CD14-positive monocyte (primary cell): ENCODE measurements at regions not wholly inside any gene's neighbourhood (a gene's known extent, or its start where the extent isn't known, plus 50 kb on each side); places are given as distances from the start of the nearest gene placed in this dataset.

ENCODE experiments used
- DNase-seq, 3 donors: peaks; one replicate each; pipeline ENCODE4 v3.0.0-alpha.2; 2011 to 2022
- H2AFZ ChIP-seq: 2 replicates; pipeline ENCODE4 v1.6.0; 2012; ENCODE audit warnings: mild to moderate bottlenecking, low read depth, low read length, inconsistent platforms; ENCODE audit not compliant: insufficient read depth, poor library complexity, severe bottlenecking
- H3K27ac ChIP-seq, 2 donors: 1 replicate in 1 of 2; 2 replicates in 1 of 2; pipeline ENCODE4 v1.5.1; 2012 to 2013; ENCODE audit warnings: low read length in 2 of 2, control low read depth in 1 of 2, inconsistent platforms in 1 of 2, low read depth in 1 of 2, mild to moderate bottlenecking in 1 of 2
- H3K27me3 ChIP-seq, 2 donors: one replicate each; pipeline versions ENCODE4 v1.6.0 to v1.6.1; 2011 to 2013; ENCODE audit warnings: low read length in 2 of 2; ENCODE audit not compliant: control insufficient read depth in 2 of 2, insufficient read depth in 2 of 2
- H3K36me3 ChIP-seq, 2 donors: replicated peaks in 1 of 2; 1 replicate in 1 of 2; 2 replicates in 1 of 2; pipeline versions ENCODE4 v1.5.1 to v1.6.1; 2012 to 2013; ENCODE audit warnings: low read length in 2 of 2, control low read depth in 1 of 2, inconsistent platforms in 1 of 2, mild to moderate bottlenecking in 1 of 2; ENCODE audit not compliant: insufficient read depth in 2 of 2, control insufficient read depth in 1 of 2
- H3K4me1 ChIP-seq, 2 donors: 1 replicate in 1 of 2; 2 replicates in 1 of 2; pipeline versions ENCODE4 v1.5.1 to v1.6.1; 2012 to 2013; ENCODE audit warnings: low read length in 2 of 2, control low read depth in 1 of 2, inconsistent platforms in 1 of 2, mild to moderate bottlenecking in 1 of 2, moderate library complexity in 1 of 2; ENCODE audit not compliant: insufficient read depth in 2 of 2, control insufficient read depth in 1 of 2
- H3K4me2 ChIP-seq: replicated peaks from 2 replicates; pipeline ENCODE3; 2012; ENCODE audit warnings: low read length, moderate library complexity, mild to moderate bottlenecking; ENCODE audit not compliant: poor library complexity, severe bottlenecking; ENCODE audit errors: extremely low read depth
- H3K4me3 ChIP-seq, 3 experiments: fragments of 200-600 bp in 1 of 3; sonication (generic) in 1 of 3; replicated peaks in 1 of 3; 1 replicate in 2 of 3; 2 replicates in 1 of 3; pipeline ENCODE4 v1.5.1; 2011 to 2013; ENCODE audit warnings: low read length in 3 of 3, mild to moderate bottlenecking in 3 of 3, control low read depth in 2 of 3, low read depth in 2 of 3, inconsistent platforms in 1 of 3, moderate library complexity in 1 of 3
- H3K79me2 ChIP-seq: 2 replicates; pipeline ENCODE4 v1.6.0; 2012; ENCODE audit warnings: mild to moderate bottlenecking, control low read depth, inconsistent platforms, low read length, moderate library complexity; ENCODE audit not compliant: insufficient read depth
- H3K9ac ChIP-seq: 2 replicates; pipeline ENCODE4 v1.6.0; 2017; ENCODE audit warnings: low read length, mild to moderate bottlenecking; ENCODE audit not compliant: insufficient read depth, poor library complexity, severe bottlenecking
- H3K9me3 ChIP-seq, 2 donors: replicated peaks in 1 of 2; 1 replicate in 1 of 2; 2 replicates in 1 of 2; pipeline versions ENCODE4 v1.5.1 to v1.6.1; 2012 to 2013; ENCODE audit warnings: low read length in 2 of 2, control low read depth in 1 of 2; ENCODE audit not compliant: control insufficient read depth in 1 of 2, insufficient read depth in 1 of 2
- H4K20me1 ChIP-seq: 2 replicates; pipeline ENCODE4 v1.6.0; 2012; ENCODE audit warnings: mild to moderate bottlenecking, low read length, control low read depth, moderate library complexity; ENCODE audit not compliant: insufficient read depth
- H3K27ac Mint-ChIP-seq, 7 donors: one replicate each; pipeline ENCODE4 v1.8.0; 2020; ENCODE audit warnings: mild to moderate bottlenecking in 7 of 7, mixed read lengths in 7 of 7, moderate library complexity in 6 of 7, inconsistent platforms in 2 of 7
- H3K27me3 Mint-ChIP-seq, 3 donors: one replicate each; pipeline ENCODE4 v1.8.0; 2021 to 2022; ENCODE audit warnings: low read depth in 3 of 3, mild to moderate bottlenecking in 3 of 3, mixed read lengths in 3 of 3, moderate library complexity in 3 of 3, inconsistent platforms in 1 of 3
- H3K36me3 Mint-ChIP-seq, 2 donors: one replicate each; pipeline ENCODE4 v1.8.0; 2020; ENCODE audit warnings: mixed read lengths in 2 of 2, inconsistent platforms in 1 of 2, mild to moderate bottlenecking in 1 of 2
- H3K4me1 Mint-ChIP-seq: one replicate; pipeline ENCODE4 v1.8.0; 2020; ENCODE audit warnings: mild to moderate bottlenecking, mixed read lengths
- H3K4me3 Mint-ChIP-seq, 2 donors: one replicate each; pipeline ENCODE4 v1.8.0; 2020; ENCODE audit warnings: mild to moderate bottlenecking in 2 of 2, mixed read lengths in 2 of 2, moderate library complexity in 1 of 2
- H3K9me3 Mint-ChIP-seq, 7 donors: one replicate each; pipeline ENCODE4 v1.8.0; 2020 to 2022; ENCODE audit warnings: mixed read lengths in 7 of 7, mild to moderate bottlenecking in 6 of 7, moderate library complexity in 6 of 7, inconsistent platforms in 2 of 7
- CTCF ChIP-seq: fragments of 200-600 bp; IDR thresholded peaks from one replicate; pipeline ENCODE4 v1.8.0; 2022; ENCODE audit warnings: antibody characterized with exemption, mild to moderate bottlenecking
- WGBS: methylation state at CpG from one replicate; pipeline ENCODE4 v1.1.5; 2013; ENCODE audit warnings: missing lambda C conversion rate; ENCODE audit not compliant: insufficient coverage; 5-methylcytosine and 5-hydroxymethylcytosine counted together
- intact Hi-C, 2 donors: fragments of 100-400 bp; cut with micrococcal nuclease; formaldehyde crosslinking; loops; one replicate each; pipeline versions ENCODE4 v1.15.0 to v1.15.1; 2023

GRCh38 chr12:127823801-127824200, 443.2 kb upstream of the TMEM132C start:
- Mint-ChIP-seq H3K9me3 (peaks cover 12 to 27% (median 17%) of the 10 kb centered on the region in 7 donors), H3K36me3 (no peaks in the 10 kb centered on the region), H3K4me3 (no peak overlapping the region), H3K27ac (no peak overlapping the region), H3K4me1 (peaks cover 19% of the 10 kb centered on the region), H3K27me3 (peaks cover 1 to 2% (median 2%) of the 10 kb centered on the region in 3 donors)
- Histone ChIP-seq H3K27ac (no peak overlapping the region), H4K20me1 (no peaks in the 10 kb centered on the region), H3K4me3 (no peak overlapping the region), H3K27me3 (no peaks in the 10 kb centered on the region), H3K36me3 (no peaks in the 10 kb centered on the region), H3K4me1 (peaks cover 0 to 3% of the 10 kb centered on the region in 2 donors), H3K9ac (no peak overlapping the region), H3K9me3 (peaks cover 19 to 30% of the 10 kb centered on the region in 2 donors), H3K4me2 (no peak overlapping the region), H3K79me2 (no peaks in the 10 kb centered on the region), H2AFZ (no peak overlapping the region)
- DNase-seq: no peak
- no peak for TF ChIP-seq CTCF
- WGBS: 0% methylated on average over 4 of the region's 4 CpGs
- intact Hi-C loops: no loop called here

DNA sequence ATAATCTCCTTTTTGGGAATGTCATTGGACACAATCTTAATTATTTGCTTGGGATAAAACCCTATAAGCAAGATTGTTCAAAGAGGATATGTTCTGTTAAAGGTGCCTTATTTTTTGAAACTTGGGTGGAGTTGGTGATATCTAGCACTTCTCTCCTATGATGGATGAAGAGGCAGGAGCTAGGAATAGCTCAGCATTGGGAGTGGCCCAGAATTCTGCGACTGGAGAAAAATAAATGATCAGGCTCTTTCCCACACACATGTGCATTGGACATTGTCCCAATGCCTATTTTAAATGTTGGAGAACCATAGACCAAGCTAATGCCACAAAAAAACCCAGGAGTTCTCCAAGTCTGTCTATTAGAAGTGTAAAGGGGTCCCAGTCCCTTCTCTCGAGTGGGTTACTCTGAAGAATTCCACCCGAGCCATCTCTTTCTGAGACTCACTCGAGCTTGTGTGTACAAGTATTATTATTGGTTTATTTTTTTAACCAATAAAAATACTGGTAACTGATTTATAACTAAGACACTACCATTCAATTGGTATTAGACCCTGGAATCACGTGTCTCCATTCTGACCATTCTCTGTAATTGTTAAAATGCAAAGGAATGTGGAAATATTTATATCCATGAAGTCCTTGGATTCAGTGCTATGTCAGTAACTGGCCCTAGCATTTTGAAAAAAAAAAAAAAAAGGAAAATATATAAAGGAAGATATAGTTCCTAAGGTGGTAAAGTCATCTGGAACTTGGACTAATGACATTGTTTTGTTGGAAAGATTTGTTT, 437.5 kb upstream of the TMEM132C start:
- Mint-ChIP-seq H3K4me3 (no peak overlapping the region), H3K4me1 (no peaks in the 10 kb centered on the region), H3K9me3 (peaks cover 12 to 23% (median 15%) of the 10 kb centered on the region in 7 donors), H3K36me3 (no peaks in the 10 kb centered on the region), H3K27ac (no peak overlapping the region), H3K27me3 (peaks cover 0 to 5% (median 2%) of the 10 kb centered on the region in 3 donors)
- no peak overlapping the region for H2AFZ ChIP-seq
- no peaks in the 10 kb centered on the region for H3K79me2 ChIP-seq
- H3K27ac ChIP-seq: no peak overlapping the region
- no CpG with 5 or more reads among the region's 5 CpGs for WGBS
- no peak overlapping the region for H3K9ac ChIP-seq
- H3K9me3 ChIP-seq: peaks cover 19 to 28% of the 10 kb centered on the region in 2 donors
- no peak for DNase-seq
- no peak overlapping the region for H3K4me2 ChIP-seq
- H3K27me3 ChIP-seq: no peaks in the 10 kb centered on the region
- H4K20me1 ChIP-seq: no peaks in the 10 kb centered on the region
- no peak for TF ChIP-seq CTCF
- intact Hi-C loops: no loop called here
- no peak overlapping the region for H3K4me3 ChIP-seq
- no peaks in the 10 kb centered on the region for H3K4me1 ChIP-seq
- no peaks in the 10 kb centered on the region for H3K36me3 ChIP-seq
